ENCODE measurements at regions not wholly inside any gene's neighbourhood (a gene's known extent, or its start where the extent isn't known, plus 50 kb on each side); places are given as distances from the start of the nearest gene placed in this dataset.

DNA sequence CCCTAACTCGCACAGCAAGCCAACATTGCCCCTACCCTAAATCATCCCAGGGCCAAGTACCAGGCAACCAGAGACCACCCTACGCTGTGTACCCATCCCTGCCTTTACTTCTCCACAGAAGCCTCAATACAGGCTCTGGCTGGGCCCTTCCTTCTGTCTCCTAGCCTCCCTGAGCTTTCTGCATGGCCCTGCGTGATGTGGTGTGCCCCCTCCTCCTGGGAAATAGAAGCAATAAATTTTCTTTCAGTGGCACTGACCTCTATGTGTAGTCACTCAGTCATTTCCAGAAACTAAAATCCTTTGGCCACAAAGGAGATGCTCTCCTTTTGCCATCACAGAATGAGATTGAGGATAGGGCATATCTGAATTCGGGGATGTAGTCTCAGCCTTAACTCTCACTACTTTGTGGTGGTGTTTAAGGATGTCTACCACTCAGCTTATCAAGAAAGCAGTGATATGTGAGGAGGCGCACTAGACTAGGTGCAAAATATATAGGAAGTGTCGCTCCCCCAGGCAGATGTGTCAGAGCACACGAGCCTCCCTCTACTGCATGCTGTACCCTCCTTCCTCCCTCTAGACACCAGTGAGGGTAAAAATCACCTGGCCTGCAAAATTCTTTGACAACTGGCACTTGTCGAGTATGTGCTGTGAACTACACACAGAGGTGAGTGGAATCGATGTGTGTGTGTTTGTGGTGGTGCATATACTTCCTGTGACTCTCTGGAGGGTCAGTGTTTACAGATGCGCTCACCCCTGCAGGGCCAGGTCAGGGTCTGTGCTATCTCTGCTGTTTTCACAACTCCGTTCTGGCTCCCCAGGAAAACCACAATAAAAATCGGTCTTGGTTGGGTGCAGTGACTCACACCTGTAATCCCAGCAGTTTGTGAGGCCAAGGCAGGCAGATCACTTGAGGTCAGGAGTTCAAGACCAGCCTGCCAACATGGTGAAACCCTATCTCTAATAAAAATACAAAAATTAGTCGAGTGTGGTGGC, 825.9 kb upstream of the IGFBP3 start (continued):
- TF ChIP-seq, protein P1, sequence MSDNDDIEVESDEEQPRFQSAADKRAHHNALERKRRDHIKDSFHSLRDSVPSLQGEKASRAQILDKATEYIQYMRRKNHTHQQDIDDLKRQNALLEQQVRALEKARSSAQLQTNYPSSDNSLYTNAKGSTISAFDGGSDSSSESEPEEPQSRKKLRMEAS (IDR thresholded peaks at IDR 0.05): no peak

DNA sequence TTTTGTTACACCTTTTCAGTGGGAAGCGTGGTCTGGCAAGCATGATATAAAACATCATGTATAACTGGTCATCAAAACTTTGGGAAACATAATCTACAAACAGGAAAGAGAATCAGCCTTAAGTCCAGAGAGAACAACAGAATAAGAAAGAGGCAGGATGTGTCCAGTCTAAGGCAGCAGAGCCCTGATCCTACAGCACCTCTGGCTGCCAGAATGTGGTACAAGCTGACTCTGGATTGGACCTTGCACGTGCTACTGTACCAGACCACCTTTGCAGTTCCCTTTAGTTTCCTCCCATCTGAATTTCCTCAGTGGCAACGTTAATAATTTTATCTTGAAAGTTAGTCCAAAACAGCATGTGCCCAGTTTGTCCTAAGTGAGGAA, 824.6 kb upstream of the IGFBP3 start:
- Histone ChIP-seq H3K4me1 (ENCODE audit: control insufficient read depth in 4 of 4, insufficient read depth in 4 of 4, low read length in 3 of 4) (no peaks in the 10 kb centered on the region), H3K4me3 (ENCODE audit: low read depth in 1 of 3, low read length in 3 of 3) (no peak overlapping the region), H3K36me3 (ENCODE audit: control insufficient read depth in 4 of 4, insufficient read depth in 3 of 4, low read depth in 1 of 4, low read length in 3 of 4) (no peaks in the 10 kb centered on the region), H3K27me3 (ENCODE audit: control insufficient read depth in 4 of 4, insufficient read depth in 4 of 4, low read length in 3 of 4) (no peaks in the 10 kb centered on the region), H3K9ac (ENCODE audit: low read depth in 1 of 2, low read length in 2 of 2) (no peak overlapping the region), H3K9me3 (ENCODE audit: control insufficient read depth in 4 of 4, low read length in 3 of 4) (no peaks in the 10 kb centered on the region), H3K27ac (ENCODE audit: low read depth in 1 of 2, low read length in 2 of 2) (no peak overlapping the region)
- WGBS: 70% methylated on average over 3 of the region's 3 CpGs
- peak; percentile 53 to 60 for TF ChIP-seq RAD21 (IDR thresholded peaks at IDR 0.05)
- TF ChIP-seq HNF4A (conservative IDR thresholded peaks at IDR 0.05): no peak
- TF ChIP-seq, protein P1 (IDR thresholded peaks at IDR 0.05): no peak
- no peak for TF ChIP-seq TAF1 (conservative IDR thresholded peaks at IDR 0.05)
- no peak for TF ChIP-seq HNF4G (IDR thresholded peaks at IDR 0.05)
- no peak for DNase-seq (ENCODE audit: low spot score)

DNA sequence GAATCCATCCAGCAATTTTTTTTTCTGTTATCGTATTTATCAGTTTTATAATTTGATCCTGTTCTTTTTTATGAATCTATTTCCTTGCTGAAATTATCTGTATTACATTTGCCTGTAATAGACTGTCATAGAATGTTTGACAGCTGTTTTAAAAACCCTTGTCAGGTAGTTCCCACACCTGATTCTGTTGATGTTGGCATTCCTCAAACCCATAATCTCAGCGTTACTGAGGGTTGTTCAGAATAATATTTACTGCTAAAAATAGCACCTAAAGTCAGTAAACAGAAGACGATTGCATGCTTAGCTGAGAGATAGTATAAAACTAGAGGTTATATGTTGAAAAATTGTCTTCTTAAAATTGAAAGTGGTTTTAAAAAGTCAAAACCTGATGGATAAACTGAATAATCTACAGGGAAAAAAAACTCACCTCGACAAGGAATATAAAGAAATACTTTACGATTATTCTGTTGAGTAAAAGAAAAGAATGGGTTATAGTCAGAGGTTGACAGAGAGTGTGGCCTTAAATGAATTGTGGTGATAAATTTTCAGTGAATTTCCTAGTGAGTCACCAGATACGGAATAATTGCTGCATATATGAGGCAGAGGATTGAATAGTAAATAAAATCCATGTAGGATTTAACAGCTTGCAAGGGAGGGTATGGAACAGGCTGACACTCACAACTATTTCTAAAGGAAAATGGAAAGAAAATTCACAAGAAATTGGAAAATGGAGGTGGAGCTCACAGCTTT, 824.1 kb upstream of the IGFBP3 start:
- no peaks in the 10 kb centered on the region for H3K27me3 ChIP-seq (ENCODE audit: control insufficient read depth in 4 of 4, insufficient read depth in 4 of 4, low read length in 3 of 4)
- H3K27ac ChIP-seq (ENCODE audit: low read depth in 1 of 2, low read length in 2 of 2): no peak overlapping the region
- 67% methylated on average over 6 of the region's 6 CpGs for WGBS
- TF ChIP-seq, protein P2, sequence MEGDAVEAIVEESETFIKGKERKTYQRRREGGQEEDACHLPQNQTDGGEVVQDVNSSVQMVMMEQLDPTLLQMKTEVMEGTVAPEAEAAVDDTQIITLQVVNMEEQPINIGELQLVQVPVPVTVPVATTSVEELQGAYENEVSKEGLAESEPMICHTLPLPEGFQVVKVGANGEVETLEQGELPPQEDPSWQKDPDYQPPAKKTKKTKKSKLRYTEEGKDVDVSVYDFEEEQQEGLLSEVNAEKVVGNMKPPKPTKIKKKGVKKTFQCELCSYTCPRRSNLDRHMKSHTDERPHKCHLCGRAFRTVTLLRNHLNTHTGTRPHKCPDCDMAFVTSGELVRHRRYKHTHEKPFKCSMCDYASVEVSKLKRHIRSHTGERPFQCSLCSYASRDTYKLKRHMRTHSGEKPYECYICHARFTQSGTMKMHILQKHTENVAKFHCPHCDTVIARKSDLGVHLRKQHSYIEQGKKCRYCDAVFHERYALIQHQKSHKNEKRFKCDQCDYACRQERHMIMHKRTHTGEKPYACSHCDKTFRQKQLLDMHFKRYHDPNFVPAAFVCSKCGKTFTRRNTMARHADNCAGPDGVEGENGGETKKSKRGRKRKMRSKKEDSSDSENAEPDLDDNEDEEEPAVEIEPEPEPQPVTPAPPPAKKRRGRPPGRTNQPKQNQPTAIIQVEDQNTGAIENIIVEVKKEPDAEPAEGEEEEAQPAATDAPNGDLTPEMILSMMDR (IDR thresholded peaks at IDR 0.05; ENCODE audit: low read depth, low read length, missing input control): no peak
- TF ChIP-seq TAF1 (conservative IDR thresholded peaks at IDR 0.05): no peak
- TF ChIP-seq, protein P3, sequence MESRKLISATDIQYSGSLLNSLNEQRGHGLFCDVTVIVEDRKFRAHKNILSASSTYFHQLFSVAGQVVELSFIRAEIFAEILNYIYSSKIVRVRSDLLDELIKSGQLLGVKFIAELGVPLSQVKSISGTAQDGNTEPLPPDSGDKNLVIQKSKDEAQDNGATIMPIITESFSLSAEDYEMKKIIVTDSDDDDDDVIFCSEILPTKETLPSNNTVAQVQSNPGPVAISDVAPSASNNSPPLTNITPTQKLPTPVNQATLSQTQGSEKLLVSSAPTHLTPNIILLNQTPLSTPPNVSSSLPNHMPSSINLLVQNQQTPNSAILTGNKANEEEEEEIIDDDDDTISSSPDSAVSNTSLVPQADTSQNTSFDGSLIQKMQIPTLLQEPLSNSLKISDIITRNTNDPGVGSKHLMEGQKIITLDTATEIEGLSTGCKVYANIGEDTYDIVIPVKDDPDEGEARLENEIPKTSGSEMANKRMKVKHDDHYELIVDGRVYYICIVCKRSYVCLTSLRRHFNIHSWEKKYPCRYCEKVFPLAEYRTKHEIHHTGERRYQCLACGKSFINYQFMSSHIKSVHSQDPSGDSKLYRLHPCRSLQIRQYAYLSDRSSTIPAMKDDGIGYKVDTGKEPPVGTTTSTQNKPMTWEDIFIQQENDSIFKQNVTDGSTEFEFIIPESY (IDR thresholded peaks at IDR 0.05): no peak
- TF ChIP-seq NR2F2 (IDR thresholded peaks at IDR 0.05): no peak
- no peak for TF ChIP-seq SP1 (IDR thresholded peaks at IDR 0.05)
- TF ChIP-seq JUND (IDR thresholded peaks at IDR 0.05): no peak
- TF ChIP-seq RXRA (IDR thresholded peaks at IDR 0.05): no peak
- TF ChIP-seq, protein P1 (IDR thresholded peaks at IDR 0.05): no peak
- H3K9ac ChIP-seq (ENCODE audit: low read depth in 1 of 2, low read length in 2 of 2): no peak overlapping the region
- H3K9me3 ChIP-seq (ENCODE audit: control insufficient read depth in 4 of 4, low read length in 3 of 4): no peaks in the 10 kb centered on the region
- H3K4me1 ChIP-seq (ENCODE audit: control insufficient read depth in 4 of 4, insufficient read depth in 4 of 4, low read length in 3 of 4): no peaks in the 10 kb centered on the region
- H3K4me3 ChIP-seq (ENCODE audit: low read depth in 1 of 3, low read length in 3 of 3): no peak overlapping the region
- no peak for DNase-seq (ENCODE audit: low spot score)
- no peaks in the 10 kb centered on the region for H3K36me3 ChIP-seq (ENCODE audit: control insufficient read depth in 4 of 4, insufficient read depth in 3 of 4, low read depth in 1 of 4, low read length in 3 of 4)

All from liver (tissue), 8 donors.